ENCODE measurements at regions not wholly inside any gene's neighbourhood (a gene's known extent, or its start where the extent isn't known, plus 50 kb on each side); places are given as distances from the start of the nearest gene placed in this dataset.

DNA sequence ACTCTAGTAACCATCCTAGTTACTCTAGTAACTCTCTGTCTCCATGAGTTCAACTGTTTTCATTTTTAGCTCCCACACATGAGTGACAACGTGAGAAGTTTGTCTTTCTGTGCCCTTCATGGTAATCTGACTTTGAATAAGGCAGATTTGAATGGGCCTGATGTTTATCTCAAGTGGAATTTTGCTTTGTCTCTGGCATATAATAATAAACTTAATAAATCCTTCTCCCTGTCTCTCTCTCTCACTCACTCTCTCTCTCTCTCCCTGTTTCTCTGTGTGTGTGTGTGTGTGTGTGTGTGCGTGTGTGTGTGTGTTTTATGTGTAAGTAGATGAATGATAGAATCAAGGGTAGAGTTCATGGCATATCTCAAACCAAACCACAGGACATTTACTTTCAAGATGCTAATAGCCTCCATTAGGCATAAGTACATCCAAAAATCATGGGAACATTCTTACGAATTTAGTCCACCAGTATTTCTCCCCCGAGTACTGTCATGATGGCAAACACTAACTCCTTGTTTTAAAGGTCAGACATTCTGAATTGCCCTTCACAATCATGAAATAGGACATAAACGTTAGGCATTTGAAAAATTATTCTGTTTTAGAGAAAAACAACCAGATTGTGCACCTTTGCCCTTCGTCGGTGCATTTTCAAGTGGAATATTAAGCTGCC, 193.1 kb downstream of the SPATA18 start:
- Histone ChIP-seq H3K79me2 (ENCODE audit: insufficient read depth, low read length) (no peaks in the 10 kb centered on the region), H3K36me3 (ENCODE audit: insufficient read depth, low read length) (no peaks in the 10 kb centered on the region), H2AFZ (ENCODE audit: low read depth, low read length) (no peak overlapping the region), H3K4me2 (ENCODE audit: insufficient read depth, low read length) (no peak overlapping the region), H3K27me3 (ENCODE audit: insufficient read depth, low read length, poor library complexity) (no peaks in the 10 kb centered on the region), H3K9ac (ENCODE audit: low read depth, low read length) (no peak overlapping the region), H3K9me3 (ENCODE audit: insufficient read depth, low read length, severe bottlenecking) (no peaks in the 10 kb centered on the region), H3K27ac (ENCODE audit: low read length) (no peak overlapping the region), H4K20me1 (ENCODE audit: insufficient read depth, low read length) (no peaks in the 10 kb centered on the region), H3K4me3 (ENCODE audit: low read depth in 1 of 2, low read length in 2 of 2) (no peak overlapping the region), H3K4me1 (ENCODE audit: insufficient read depth, low read length) (no peaks in the 10 kb centered on the region)
- DNase-seq (no peak), ATAC-seq (ENCODE audit: insufficient read depth, low read depth) (no peak)
- TF ChIP-seq, protein P1, sequence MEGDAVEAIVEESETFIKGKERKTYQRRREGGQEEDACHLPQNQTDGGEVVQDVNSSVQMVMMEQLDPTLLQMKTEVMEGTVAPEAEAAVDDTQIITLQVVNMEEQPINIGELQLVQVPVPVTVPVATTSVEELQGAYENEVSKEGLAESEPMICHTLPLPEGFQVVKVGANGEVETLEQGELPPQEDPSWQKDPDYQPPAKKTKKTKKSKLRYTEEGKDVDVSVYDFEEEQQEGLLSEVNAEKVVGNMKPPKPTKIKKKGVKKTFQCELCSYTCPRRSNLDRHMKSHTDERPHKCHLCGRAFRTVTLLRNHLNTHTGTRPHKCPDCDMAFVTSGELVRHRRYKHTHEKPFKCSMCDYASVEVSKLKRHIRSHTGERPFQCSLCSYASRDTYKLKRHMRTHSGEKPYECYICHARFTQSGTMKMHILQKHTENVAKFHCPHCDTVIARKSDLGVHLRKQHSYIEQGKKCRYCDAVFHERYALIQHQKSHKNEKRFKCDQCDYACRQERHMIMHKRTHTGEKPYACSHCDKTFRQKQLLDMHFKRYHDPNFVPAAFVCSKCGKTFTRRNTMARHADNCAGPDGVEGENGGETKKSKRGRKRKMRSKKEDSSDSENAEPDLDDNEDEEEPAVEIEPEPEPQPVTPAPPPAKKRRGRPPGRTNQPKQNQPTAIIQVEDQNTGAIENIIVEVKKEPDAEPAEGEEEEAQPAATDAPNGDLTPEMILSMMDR (IDR thresholded peaks at IDR 0.05; ENCODE audit: borderline replicate concordance, extremely low read depth, low read length, poor library complexity, severe bottlenecking), result no peak
- TF ChIP-seq EZH2 (IDR thresholded peaks at IDR 0.05; ENCODE audit: borderline replicate concordance, low read depth, low read length, severe bottlenecking), result no peak

DNA sequence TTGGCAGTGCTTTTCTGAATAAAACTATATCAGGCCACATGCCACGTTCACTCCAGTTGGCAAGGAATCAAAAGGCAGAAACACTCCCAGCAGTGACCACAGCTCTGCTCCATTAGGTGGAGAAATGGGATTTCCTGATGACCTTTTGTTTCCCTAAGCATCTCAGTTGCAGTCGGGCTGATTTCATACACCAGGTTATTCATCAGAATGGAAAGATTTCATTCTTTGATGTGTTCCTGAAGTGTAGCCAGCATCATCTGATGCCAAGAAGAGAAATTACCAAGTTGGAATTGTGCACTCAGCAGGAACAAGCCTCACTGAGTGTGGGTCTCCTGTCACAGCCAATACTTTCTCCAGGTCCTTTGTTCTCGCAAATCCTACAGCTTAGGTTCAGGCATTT, 193.7 kb downstream of the SPATA18 start:
- H3K4me1 ChIP-seq (ENCODE audit: insufficient read depth, low read length), result no peaks in the 10 kb centered on the region
- H3K36me3 ChIP-seq (ENCODE audit: insufficient read depth, low read length), result no peaks in the 10 kb centered on the region
- H3K4me2 ChIP-seq (ENCODE audit: insufficient read depth, low read length), result no peak overlapping the region
- no peak overlapping the region for H3K27ac ChIP-seq (ENCODE audit: low read length)
- TF ChIP-seq EZH2 (IDR thresholded peaks at IDR 0.05; ENCODE audit: borderline replicate concordance, low read depth, low read length, severe bottlenecking), result no peak
- TF ChIP-seq, protein P1 (IDR thresholded peaks at IDR 0.05; ENCODE audit: borderline replicate concordance, extremely low read depth, low read length, poor library complexity, severe bottlenecking), result no peak
- DNase-seq (no peak), ATAC-seq (ENCODE audit: insufficient read depth, low read depth) (no peak)
- H3K4me3 ChIP-seq (ENCODE audit: low read depth in 1 of 2, low read length in 2 of 2), result no peak overlapping the region
- H2AFZ ChIP-seq (ENCODE audit: low read depth, low read length), result no peak overlapping the region
- no peaks in the 10 kb centered on the region for H3K9me3 ChIP-seq (ENCODE audit: insufficient read depth, low read length, severe bottlenecking)
- no peaks in the 10 kb centered on the region for H3K27me3 ChIP-seq (ENCODE audit: insufficient read depth, low read length, poor library complexity)
- no peaks in the 10 kb centered on the region for H3K79me2 ChIP-seq (ENCODE audit: insufficient read depth, low read length)
- H4K20me1 ChIP-seq (ENCODE audit: insufficient read depth, low read length), result no peaks in the 10 kb centered on the region
- H3K9ac ChIP-seq (ENCODE audit: low read depth, low read length), result no peak overlapping the region

DNA sequence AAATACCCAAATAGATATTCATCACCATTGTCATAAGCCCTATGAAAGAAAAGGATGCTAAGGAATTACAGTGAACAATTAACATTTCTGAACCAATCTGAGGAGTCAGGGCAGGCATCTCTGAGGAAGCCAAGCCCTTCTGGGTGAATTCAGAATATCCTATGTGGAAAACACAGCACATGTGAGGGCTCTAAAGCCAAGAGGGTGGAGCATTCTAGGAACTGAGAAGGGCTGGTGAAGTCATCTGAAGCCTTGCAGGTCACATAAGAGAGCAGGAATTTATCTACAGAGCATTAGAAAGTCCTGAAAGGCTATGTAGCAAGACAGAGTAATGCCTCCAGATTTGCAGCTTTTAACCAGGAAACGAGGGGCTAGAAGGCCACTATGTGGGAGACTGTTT, 195.7 kb downstream of the SPATA18 start:
- TF ChIP-seq, protein P1 (IDR thresholded peaks at IDR 0.05; ENCODE audit: borderline replicate concordance, extremely low read depth, low read length, poor library complexity, severe bottlenecking), result no peak
- Histone ChIP-seq H3K9ac (ENCODE audit: low read depth, low read length) (no peak overlapping the region), H3K4me3 (ENCODE audit: low read depth in 1 of 2, low read length in 2 of 2) (no peak overlapping the region), H4K20me1 (ENCODE audit: insufficient read depth, low read length) (no peaks in the 10 kb centered on the region), H3K27me3 (ENCODE audit: insufficient read depth, low read length, poor library complexity) (no peaks in the 10 kb centered on the region), H3K9me3 (ENCODE audit: insufficient read depth, low read length, severe bottlenecking) (peaks cover 2% of the 10 kb centered on the region), H3K4me2 (ENCODE audit: insufficient read depth, low read length) (no peak overlapping the region), H3K4me1 (ENCODE audit: insufficient read depth, low read length) (no peaks in the 10 kb centered on the region), H3K27ac (ENCODE audit: low read length) (no peak overlapping the region), H3K36me3 (ENCODE audit: insufficient read depth, low read length) (no peaks in the 10 kb centered on the region), H3K79me2 (ENCODE audit: insufficient read depth, low read length) (no peaks in the 10 kb centered on the region), H2AFZ (ENCODE audit: low read depth, low read length) (no peak overlapping the region)
- DNase-seq, result no peak
- ATAC-seq (ENCODE audit: insufficient read depth, low read depth), result no peak

DNA sequence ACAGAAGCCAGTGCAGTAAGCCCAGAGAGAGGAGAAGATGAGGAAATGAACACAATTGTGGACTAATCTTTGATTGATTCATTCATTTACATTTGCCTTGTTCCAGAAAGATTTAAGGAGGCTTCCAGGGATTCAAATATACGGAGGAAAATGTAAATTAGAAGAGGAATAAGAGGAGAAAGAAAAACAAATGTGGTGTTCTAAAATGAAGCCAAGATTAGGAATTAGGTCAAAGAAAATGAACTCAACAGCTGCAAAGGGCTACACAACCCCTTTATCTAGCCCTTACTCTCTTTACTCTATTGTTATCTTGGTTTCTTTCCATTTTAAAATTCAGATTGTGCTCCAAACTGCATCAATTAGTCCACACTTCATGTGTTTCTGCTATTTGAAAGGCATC, 196.8 kb downstream of the SPATA18 start:
- no peak overlapping the region for H3K9ac ChIP-seq (ENCODE audit: low read depth, low read length)
- no peaks in the 10 kb centered on the region for H4K20me1 ChIP-seq (ENCODE audit: insufficient read depth, low read length)
- H2AFZ ChIP-seq (ENCODE audit: low read depth, low read length), result no peak overlapping the region
- no peak overlapping the region for H3K27ac ChIP-seq (ENCODE audit: low read length)
- DNase-seq, result no peak
- H3K4me2 ChIP-seq (ENCODE audit: insufficient read depth, low read length), result no peak overlapping the region
- TF ChIP-seq, protein P1 (IDR thresholded peaks at IDR 0.05; ENCODE audit: borderline replicate concordance, extremely low read depth, low read length, poor library complexity, severe bottlenecking), result no peak
- TF ChIP-seq EZH2 (IDR thresholded peaks at IDR 0.05; ENCODE audit: borderline replicate concordance, low read depth, low read length, severe bottlenecking), result no peak
- H3K79me2 ChIP-seq (ENCODE audit: insufficient read depth, low read length), result no peaks in the 10 kb centered on the region
- H3K4me3 ChIP-seq (ENCODE audit: low read depth in 1 of 2, low read length in 2 of 2), result no peak overlapping the region
- no peaks in the 10 kb centered on the region for H3K27me3 ChIP-seq (ENCODE audit: insufficient read depth, low read length, poor library complexity)
- no peak for ATAC-seq (ENCODE audit: insufficient read depth, low read depth)
- no peaks in the 10 kb centered on the region for H3K4me1 ChIP-seq (ENCODE audit: insufficient read depth, low read length)
- H3K36me3 ChIP-seq (ENCODE audit: insufficient read depth, low read length), result no peaks in the 10 kb centered on the region
- peaks cover 7% of the 10 kb centered on the region for H3K9me3 ChIP-seq (ENCODE audit: insufficient read depth, low read length, severe bottlenecking)

Data from DND-41 (cell line).